H1 (cell line): ENCODE measurements at regions not wholly inside any gene's neighbourhood (a gene's known extent, or its start where the extent isn't known, plus 50 kb on each side); places are given as distances from the start of the nearest gene placed in this dataset.

Experiments used
- CTCF ChIA-PET: fragments of 300-600 bp; sonication (Branson Sonifier 250); formaldehyde crosslinking; loops from one replicate; lab custom pipeline; 2021; ENCODE audit not compliant: partially characterized antibody; lab: Charles Lee
- POLR2A ChIA-PET: fragments of 300-600 bp; sonication (Branson Sonifier 250); formaldehyde crosslinking; loops from one replicate; lab custom pipeline; 2021; ENCODE audit warnings: inconsistent platforms; ENCODE audit not compliant: partially characterized antibody; lab: Charles Lee
- DNase-seq, 2 experiments: peaks; one replicate each; pipeline versions ENCODE4 v3.0.0 to v3.0.0-alpha.2; 2010 to 2022; ENCODE audit warnings: low spot score in 2 of 2, low read depth in 1 of 2, mixed read lengths in 1 of 2
- FAIRE-seq: peaks from 2 replicates; lab custom pipeline; 2011; peaks lifted over from hg19 to GRCh38; lab: Jason Lieb, UNC
- H2AFZ ChIP-seq: 2 replicates; pipeline ENCODE4 v1.8.1; 2012; ENCODE audit warnings: low read length, inconsistent platforms
- H2AK5ac ChIP-seq: 2 replicates; pipeline ENCODE4 v1.6.1; 2013; ENCODE audit warnings: low read depth, low read length
- H2BK120ac ChIP-seq: replicated peaks from 2 replicates; pipeline ENCODE3; 2013; ENCODE audit warnings: low read depth, low read length, inconsistent platforms
- H2BK12ac ChIP-seq: 2 replicates; pipeline ENCODE4 v1.6.1; 2013; ENCODE audit warnings: low read depth, low read length
- H2BK15ac ChIP-seq: 2 replicates; pipeline ENCODE4 v1.6.1; 2013; ENCODE audit warnings: low read length
- H2BK20ac ChIP-seq: 2 replicates; pipeline ENCODE4 v1.6.1; 2013; ENCODE audit warnings: low read length
- H2BK5ac ChIP-seq: 2 replicates; pipeline ENCODE4 v1.6.1; 2013; ENCODE audit warnings: low read depth, low read length
- H3K14ac ChIP-seq: 2 replicates; pipeline ENCODE4 v1.6.1; 2013; ENCODE audit warnings: inconsistent platforms; ENCODE audit not compliant: insufficient read length
- H3K18ac ChIP-seq: 2 replicates; pipeline ENCODE4 v1.6.1; 2013; ENCODE audit warnings: low read length; ENCODE audit errors: extremely low read depth
- H3K23ac ChIP-seq: 2 replicates; pipeline ENCODE4 v1.6.1; 2013; ENCODE audit warnings: inconsistent platforms; ENCODE audit not compliant: insufficient read length
- H3K23me2 ChIP-seq: 2 replicates; pipeline ENCODE4 v1.6.1; 2013; ENCODE audit warnings: low read depth, low read length
- H3K27ac ChIP-seq: 2 replicates; pipeline ENCODE4 v1.6.1; 2011; ENCODE audit warnings: low read depth, low read length, inconsistent platforms
- H3K27me3 ChIP-seq, 4 experiments: replicated peaks in 1 of 4; 1 replicate in 1 of 4; 2 replicates in 3 of 4; pipeline versions ENCODE4 v1.6.1 to v1.8.1; 2011 to 2013; ENCODE audit warnings: low read length in 3 of 4, mild to moderate bottlenecking in 3 of 4, inconsistent platforms in 2 of 4, mixed read lengths in 2 of 4, moderate library complexity in 1 of 4; ENCODE audit not compliant: control insufficient read depth in 3 of 4, insufficient read depth in 3 of 4; ENCODE audit errors: extremely low read depth in 1 of 4
- H3K36me3 ChIP-seq, 4 experiments: 2 replicates each; pipeline versions ENCODE4 v1.6.1 to v1.8.1; 2011 to 2013; ENCODE audit warnings: mild to moderate bottlenecking in 4 of 4, low read length in 3 of 4, moderate library complexity in 2 of 4, control low read depth in 1 of 4, inconsistent platforms in 1 of 4; ENCODE audit not compliant: insufficient read depth in 4 of 4, control insufficient read depth in 2 of 4
- H3K4ac ChIP-seq: replicated peaks from 2 replicates; pipeline ENCODE3; 2013; ENCODE audit warnings: low read length, low read depth, mixed read lengths, inconsistent platforms; ENCODE audit not compliant: insufficient read length
- H3K4me1 ChIP-seq, 4 experiments: replicated peaks in 1 of 4; 1 replicate in 1 of 4; 2 replicates in 3 of 4; pipeline versions ENCODE4 v1.6.1 to v1.8.1; 2011 to 2013; ENCODE audit warnings: low read length in 3 of 4, inconsistent platforms in 2 of 4, mixed read lengths in 1 of 4; ENCODE audit not compliant: insufficient read depth in 4 of 4, control insufficient read depth in 3 of 4
- H3K4me2 ChIP-seq, 2 experiments: 2 replicates each; pipeline versions ENCODE4 v1.6.1 to v1.8.1; 2011 to 2013; ENCODE audit warnings: low read depth in 2 of 2, low read length in 2 of 2, control low read depth in 1 of 2, inconsistent platforms in 1 of 2, mild to moderate bottlenecking in 1 of 2; ENCODE audit not compliant: insufficient read depth in 1 of 2
- H3K4me3 ChIP-seq, 4 experiments: fragments of 200-600, 300-600 bp in 1 of 4; sonication (generic), shearing (Covaris generic), sonication (Bioruptor Twin) in 1 of 4; 2 replicates each; pipeline versions ENCODE4 v1.5.1 to v1.8.1; 2011 to 2016; ENCODE audit warnings: low read length in 4 of 4, low read depth in 3 of 4, control low read depth in 2 of 4, inconsistent platforms in 2 of 4, mild to moderate bottlenecking in 2 of 4, mixed read lengths in 1 of 4, moderate library complexity in 1 of 4; ENCODE audit not compliant: insufficient read depth in 2 of 4; ENCODE audit errors: extremely low read depth in 1 of 4
- H3K56ac ChIP-seq: replicated peaks from 2 replicates; pipeline ENCODE3; 2013; ENCODE audit warnings: low read depth, mild to moderate bottlenecking, mixed read lengths, low read length, inconsistent platforms; ENCODE audit not compliant: insufficient read length
- H3K79me1 ChIP-seq: 2 replicates; pipeline ENCODE4 v1.6.1; 2013; ENCODE audit warnings: low read depth, low read length, control low read depth
- H3K79me2 ChIP-seq, 2 experiments: 2 replicates each; pipeline versions ENCODE4 v1.6.1 to v1.8.1; 2012 to 2013; ENCODE audit warnings: low read length in 2 of 2, mild to moderate bottlenecking in 2 of 2, inconsistent platforms in 1 of 2; ENCODE audit not compliant: insufficient read depth in 2 of 2, control insufficient read depth in 1 of 2
- H3K9ac ChIP-seq, 4 experiments: replicated peaks in 1 of 4; 1 replicate in 1 of 4; 2 replicates in 3 of 4; pipeline versions ENCODE4 v1.6.1 to v1.8.1; 2011 to 2013; ENCODE audit warnings: low read depth in 3 of 4, low read length in 3 of 4, control low read depth in 2 of 4, mild to moderate bottlenecking in 2 of 4, moderate library complexity in 2 of 4, inconsistent platforms in 1 of 4; ENCODE audit errors: extremely low read depth in 1 of 4
- H3K9me3 ChIP-seq, 2 experiments: 2 replicates each; pipeline versions ENCODE4 v1.6.1 to v1.8.1; 2012 to 2013; ENCODE audit warnings: mild to moderate bottlenecking in 2 of 2, moderate library complexity in 2 of 2, control low read depth in 1 of 2, inconsistent platforms in 1 of 2, low read depth in 1 of 2, low read length in 1 of 2, mixed read lengths in 1 of 2; ENCODE audit not compliant: insufficient read depth in 2 of 2
- H4K20me1 ChIP-seq, 2 experiments: replicated peaks in 1 of 2; 2 replicates each; pipeline versions ENCODE3 to v1.8.1; 2011 to 2013; ENCODE audit warnings: inconsistent platforms in 2 of 2, low read length in 2 of 2, mild to moderate bottlenecking in 1 of 2; ENCODE audit not compliant: insufficient read depth in 2 of 2, control insufficient read depth in 1 of 2
- H4K5ac ChIP-seq: 2 replicates; pipeline ENCODE4 v1.6.1; 2013; ENCODE audit warnings: low read length, low read depth, mixed read lengths, inconsistent platforms; ENCODE audit not compliant: insufficient read length
- H4K8ac ChIP-seq: 2 replicates; pipeline ENCODE4 v1.8.0; 2013; ENCODE audit warnings: mild to moderate bottlenecking, moderate library complexity, low read length, inconsistent platforms; ENCODE audit not compliant: insufficient read depth; ENCODE audit errors: extremely low read depth
- H4K91ac ChIP-seq: replicated peaks from 2 replicates; pipeline ENCODE3; 2013; ENCODE audit warnings: low read length, mixed read lengths, inconsistent platforms; ENCODE audit not compliant: insufficient read length
- FOSL1 ChIP-seq: IDR thresholded peaks from 2 replicates; pipeline ENCODE4 v1.6.1; 2011; ENCODE audit warnings: mild to moderate bottlenecking, low read depth, low read length, moderate library complexity; ENCODE audit not compliant: insufficient read depth
- HDAC6 ChIP-seq: IDR thresholded peaks from one replicate; pipeline ENCODE4 v1.7.1; 2012; ENCODE audit warnings: low read depth, mild to moderate bottlenecking, inconsistent platforms, low read length, moderate library complexity
- NANOG ChIP-seq: IDR thresholded peaks from 2 replicates; pipeline ENCODE4 v1.6.1; 2011; ENCODE audit warnings: low read length, low read depth, mild to moderate bottlenecking, inconsistent platforms; ENCODE audit not compliant: insufficient read depth, poor library complexity, severe bottlenecking
- RAD21 ChIP-seq, 2 experiments: IDR thresholded peaks in 1 of 2; conservative IDR thresholded peaks in 1 of 2; 2 replicates each; pipeline ENCODE4 v1.6.1; 2011; ENCODE audit warnings: low read depth in 2 of 2, low read length in 2 of 2, improper control_type of control experiment in 1 of 2, inconsistent platforms in 1 of 2, mild to moderate bottlenecking in 1 of 2, moderate library complexity in 1 of 2
- RXRA ChIP-seq: IDR thresholded peaks from 2 replicates; pipeline ENCODE4 v1.6.1; 2011; ENCODE audit warnings: low read depth, mild to moderate bottlenecking, low read length, moderate library complexity; ENCODE audit not compliant: insufficient read depth
- SRF ChIP-seq: IDR thresholded peaks from 2 replicates; pipeline ENCODE4 v1.6.1; 2011; ENCODE audit warnings: mild to moderate bottlenecking, low read depth, low read length, moderate library complexity
- TCF12 ChIP-seq: IDR thresholded peaks from 2 replicates; pipeline ENCODE4 v1.6.1; 2011; ENCODE audit warnings: low read depth, mild to moderate bottlenecking, low read length
- TEAD4 ChIP-seq: IDR thresholded peaks from 2 replicates; pipeline ENCODE4 v1.6.1; 2012; ENCODE audit warnings: low read depth, low read length, inconsistent platforms, mixed read lengths
- WGBS, 2 experiments: shearing (Covaris generic) in 1 of 2; methylation state at CpG; one replicate each; pipeline versions ENCODE4 v1.1.6 to v1.1.7; 2013 to 2015; ENCODE audit warnings: low lambda C conversion rate in 2 of 2, mixed read lengths in 2 of 2, inconsistent platforms in 1 of 2, low coverage in 1 of 2, missing lambda C conversion rate in 1 of 2; ENCODE audit not compliant: insufficient replicate concordance in 2 of 2, insufficient coverage in 1 of 2, insufficient read length in 1 of 2; ENCODE audit errors: extremely low coverage in 1 of 2, missing lambda C conversion rate in 1 of 2; 5-methylcytosine and 5-hydroxymethylcytosine counted together
- TF ChIP-seq, protein P1 (sequence below), 3 experiments: IDR thresholded peaks; 1 replicate in 2 of 3; 2 replicates in 1 of 3; pipeline versions ENCODE4 v1.5.1 to v1.6.1; 2011; ENCODE audit warnings: low read length in 3 of 3, mild to moderate bottlenecking in 3 of 3, inconsistent platforms in 2 of 3, low read depth in 1 of 3, moderate library complexity in 1 of 3; ENCODE audit not compliant: insufficient read depth in 1 of 3; ENCODE audit errors: control extremely low read depth in 1 of 3

- ChIA-PET CTCF (interaction anchor here (0.9 kb wide), 1 partner anchor 14 kb away, joined by 3 read pairs; no protein-coding TSS in a partner anchor), POLR2A (no interaction called here)
- no peak overlapping the region for H4K8ac ChIP-seq
- no peaks in the 10 kb centered on the region for H3K79me1 ChIP-seq
- H2BK12ac ChIP-seq, result no peak overlapping the region; the same call in 1 of the 2 replicates
- DNase-seq (peak in 1 of 2 experiments; percentile 27), FAIRE-seq (peak; percentile 94)
- H3K9ac ChIP-seq, result no peak overlapping the region
- no peak overlapping the region for H2AK5ac ChIP-seq
- H3K56ac ChIP-seq, result no peak overlapping the region
- H3K27ac ChIP-seq, result no peak overlapping the region
- no peaks in the 10 kb centered on the region for H3K79me2 ChIP-seq
- peak overlapping the region; percentile 62; the same call in 1 of the 2 replicates for H2BK15ac ChIP-seq
- no peak overlapping the region for H2BK120ac ChIP-seq
- no peak overlapping the region for H3K4ac ChIP-seq
- H3K23me2 ChIP-seq, result no peaks in the 10 kb centered on the region
- no peak overlapping the region for H4K5ac ChIP-seq
- H3K14ac ChIP-seq, result no peak overlapping the region
- peak overlapping the region in 1 of 2 experiments; percentile 12; a peak in 1 of 4 replicates for H3K4me2 ChIP-seq
- no peaks in the 10 kb centered on the region for H3K36me3 ChIP-seq
- no peak overlapping the region for H3K4me3 ChIP-seq
- H3K18ac ChIP-seq, result peak overlapping the region; percentile 39; the same call in 1 of the 2 replicates
- H2BK20ac ChIP-seq, result peak overlapping the region; percentile 17; the same call in 1 of the 2 replicates
- H4K91ac ChIP-seq, result peak overlapping the region; percentile 25
- H2AFZ ChIP-seq, result peak overlapping the region; percentile 60; the same call in 1 of the 2 replicates
- WGBS, 2 experiments, result 70% methylated on average over 1 of the region's 1 CpG; no CpG with 5 or more reads in 1 of the 2 experiments
- peaks cover 4 to 9% (median 5%) of the 10 kb centered on the region in 4 experiments for H3K4me1 ChIP-seq
- H4K20me1 ChIP-seq, result no peaks in the 10 kb centered on the region
- H3K9me3 ChIP-seq, result no peaks in the 10 kb centered on the region; a peak in 2 of 4 replicates
- no peak overlapping the region for H3K23ac ChIP-seq
- peak overlapping the region; percentile 35; the same call in 1 of the 2 replicates for H2BK5ac ChIP-seq
- no peaks in the 10 kb centered on the region for H3K27me3 ChIP-seq
- TF ChIP-seq, protein P1, sequence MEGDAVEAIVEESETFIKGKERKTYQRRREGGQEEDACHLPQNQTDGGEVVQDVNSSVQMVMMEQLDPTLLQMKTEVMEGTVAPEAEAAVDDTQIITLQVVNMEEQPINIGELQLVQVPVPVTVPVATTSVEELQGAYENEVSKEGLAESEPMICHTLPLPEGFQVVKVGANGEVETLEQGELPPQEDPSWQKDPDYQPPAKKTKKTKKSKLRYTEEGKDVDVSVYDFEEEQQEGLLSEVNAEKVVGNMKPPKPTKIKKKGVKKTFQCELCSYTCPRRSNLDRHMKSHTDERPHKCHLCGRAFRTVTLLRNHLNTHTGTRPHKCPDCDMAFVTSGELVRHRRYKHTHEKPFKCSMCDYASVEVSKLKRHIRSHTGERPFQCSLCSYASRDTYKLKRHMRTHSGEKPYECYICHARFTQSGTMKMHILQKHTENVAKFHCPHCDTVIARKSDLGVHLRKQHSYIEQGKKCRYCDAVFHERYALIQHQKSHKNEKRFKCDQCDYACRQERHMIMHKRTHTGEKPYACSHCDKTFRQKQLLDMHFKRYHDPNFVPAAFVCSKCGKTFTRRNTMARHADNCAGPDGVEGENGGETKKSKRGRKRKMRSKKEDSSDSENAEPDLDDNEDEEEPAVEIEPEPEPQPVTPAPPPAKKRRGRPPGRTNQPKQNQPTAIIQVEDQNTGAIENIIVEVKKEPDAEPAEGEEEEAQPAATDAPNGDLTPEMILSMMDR (IDR thresholded peaks at IDR 0.05; ENCODE audit: control extremely low read depth in 1 of 3, insufficient read depth in 1 of 3, low read depth in 1 of 3, low read length in 3 of 3), result peak in 1 of 3 experiments; percentile 25; a peak in 1 of 4 replicates
- no peak for TF ChIP-seq SRF
- no peak for TF ChIP-seq NANOG
- TF ChIP-seq TEAD4, result no peak
- no peak for TF ChIP-seq RXRA
- TF ChIP-seq RAD21 (IDR thresholded peaks at IDR 0.05 in 1 of 2, conservative IDR thresholded peaks at IDR 0.05 in 1 of 2; ENCODE audit: low read depth in 2 of 2, low read length in 2 of 2), result no peak; a peak in 1 of 4 replicates
- no peak for TF ChIP-seq FOSL1
- no peak for TF ChIP-seq HDAC6
- 0 out of 2 replicates have a peak, but pooled peaks have one; percentile 35 for TF ChIP-seq TCF12
These were observed 432.8 kb downstream of the HDGFL1 start for GRCh38 chr6:23002044-23002619.
